GM19397 (cell line): ENCODE measurements at regions not wholly inside any gene's neighbourhood (a gene's known extent, or its start where the extent isn't known, plus 50 kb on each side); places are given as distances from the start of the nearest gene placed in this dataset.

Experiments
- ATAC-seq: cut with Tn5 transposase; IDR thresholded peaks from one replicate; pipeline ENCODE4 v1.9.1; 2021; ENCODE audit warnings: mild to moderate bottlenecking, moderate library complexity; ENCODE audit not compliant: unreplicated experiment

- no peak for ATAC-seq
These were observed 505.1 kb downstream of the IRX1 start for GRCh38 chr5:4100739-4101138.

- ATAC-seq: no peak
These were observed 505.6 kb downstream of the IRX1 start for GRCh38 chr5:4101189-4101588.

- no peak for ATAC-seq
These were observed 509.4 kb downstream of the IRX1 start for GRCh38 chr5:4104831-4105597.

- ATAC-seq: no peak
These were observed 513.1 kb downstream of the IRX1 start for GRCh38 chr5:4108690-4109089.

GRCh38 chr5:4113426-4113825, 517.8 kb downstream of the IRX1 start:
- ATAC-seq: no peak

- no peak for ATAC-seq
These were observed 518.3 kb downstream of the IRX1 start for GRCh38 chr5:4113905-4114304.

GRCh38 chr5:4114452-4114851, 518.8 kb downstream of the IRX1 start:
- ATAC-seq: no peak

GRCh38 chr5:4116834-4117233, 521.2 kb downstream of the IRX1 start:
- ATAC-seq: no peak

- no peak for ATAC-seq
These were observed 528.8 kb downstream of the IRX1 start for GRCh38 chr5:4124221-4124970.

GRCh38 chr5:4128994-4129393, 533.4 kb downstream of the IRX1 start:
- no peak for ATAC-seq

GRCh38 chr5:4129523-4129922, 533.9 kb downstream of the IRX1 start:
- ATAC-seq: no peak

- no peak for ATAC-seq
These were observed 535.2 kb downstream of the IRX1 start for GRCh38 chr5:4130819-4131218.

GRCh38 chr5:4137781-4138180, 542.1 kb downstream of the IRX1 start:
- no peak for ATAC-seq

- no peak for ATAC-seq
These were observed 547.2 kb downstream of the IRX1 start for GRCh38 chr5:4142842-4143241.

- ATAC-seq: no peak
These were observed 548.9 kb downstream of the IRX1 start for GRCh38 chr5:4144411-4145007.

- no peak for ATAC-seq
These were observed 549.9 kb downstream of the IRX1 start for GRCh38 chr5:4145511-4145910.

- no peak for ATAC-seq
These were observed 552.4 kb downstream of the IRX1 start for GRCh38 chr5:4148009-4148408.

GRCh38 chr5:4150067-4150466, 554.4 kb downstream of the IRX1 start:
- ATAC-seq: no peak

GRCh38 chr5:4156153-4156552, 560.5 kb downstream of the IRX1 start:
- ATAC-seq: no peak

- ATAC-seq: no peak
These were observed 561.3 kb downstream of the IRX1 start for GRCh38 chr5:4156889-4157288.

- no peak for ATAC-seq
These were observed 563.3 kb downstream of the IRX1 start for GRCh38 chr5:4158750-4159447.
